HCT116 (cell line): ENCODE measurements at regions not wholly inside any gene's neighbourhood (a gene's known extent, or its start where the extent isn't known, plus 50 kb on each side); places are given as distances from the start of the nearest gene placed in this dataset.

Experiments used
- ATAC-seq: fragments of 200-7000 bp; cut with Tn5 transposase; 2 replicates; pipeline ENCODE4 v1.9.1; 2020; ENCODE audit warnings: mild to moderate bottlenecking, moderate library complexity
- BruUV-seq: library from RNA; stranded (reverse); fragments of 400-500 nt; replicated peaks from 2 replicates; lab custom pipeline; 2021; lab: Mats Ljungman, UMichigan
- CTCF ChIA-PET: fragments of 300-600 bp; sonication (Branson Sonifier 250); formaldehyde crosslinking; loops from one replicate; lab custom pipeline; 2021; ENCODE audit warnings: antibody characterized with exemption; lab: Charles Lee
- POLR2A ChIA-PET: fragments of 300-600, 350-600 bp; sonication (Branson Sonifier 250); formaldehyde crosslinking; loops from one replicate; lab custom pipeline; 2021; ENCODE audit warnings: antibody characterized with exemption; lab: Charles Lee
- RAD21 ChIA-PET, 2 experiments: fragments of 300-600 bp; sonication (Branson Sonifier 250); formaldehyde crosslinking; loops; one replicate each; lab custom pipeline; 2023; ENCODE audit warnings: low total read pairs in 2 of 2; ENCODE audit not compliant: uncharacterized antibody in 2 of 2, unreplicated experiment in 2 of 2, low non-redundant PET in 1 of 2; lab: Charles Lee
- DNase-seq: peaks from one replicate; pipeline ENCODE4 v3.0.0-alpha.2; 2010; ENCODE audit warnings: low read depth, low spot score
- H2AFZ ChIP-seq: fragments of 200-600 bp; shearing (Covaris generic), sonication (generic); 2 replicates; pipeline ENCODE4 v1.6.1; 2017; ENCODE audit warnings: low read depth, mixed run types, mixed read lengths, antibody characterized with exemption, low read length; ENCODE audit not compliant: poor library complexity, severe bottlenecking
- H3K27ac ChIP-seq: 2 replicates; pipeline ENCODE4 v1.5.1; 2012; ENCODE audit warnings: low read depth, low read length
- H3K27me3 ChIP-seq: fragments of 200-600 bp; sonication (generic); 2 replicates; pipeline ENCODE4 v1.6.1; 2016; ENCODE audit warnings: mixed run types, low read length, mixed read lengths; ENCODE audit not compliant: insufficient read depth
- H3K36me3 ChIP-seq, 2 experiments: fragments of 200-500 bp in 1 of 2; fragments of 200-600 bp in 1 of 2; sonication (Bioruptor generic) in 1 of 2; sonication (generic) in 1 of 2; 2 replicates each; pipeline versions ENCODE4 v1.5.1 to v1.6.1; 2014 to 2016; ENCODE audit warnings: low read length in 2 of 2, inconsistent platforms in 1 of 2, mixed read lengths in 1 of 2, mixed run types in 1 of 2; ENCODE audit not compliant: insufficient read depth in 2 of 2, control insufficient read depth in 1 of 2
- H3K4me1 ChIP-seq, 2 experiments: fragments of 200-600 bp in 1 of 2; sonication (generic) in 1 of 2; 2 replicates each; pipeline versions ENCODE4 v1.5.1 to v1.6.1; 2012 to 2017; ENCODE audit warnings: low read length in 2 of 2, inconsistent platforms in 1 of 2, mild to moderate bottlenecking in 1 of 2, mixed read lengths in 1 of 2, mixed run types in 1 of 2, moderate library complexity in 1 of 2; ENCODE audit not compliant: insufficient read depth in 2 of 2, control insufficient read depth in 1 of 2
- H3K4me2 ChIP-seq: fragments of 200-600 bp; sonication (generic); 2 replicates; pipeline ENCODE4 v1.6.1; 2017; ENCODE audit warnings: mixed run types, low read length, mixed read lengths
- H3K4me3 ChIP-seq, 2 experiments: fragments of 200-600 bp in 1 of 2; sonication (generic) in 1 of 2; replicated peaks in 1 of 2; 2 replicates each; pipeline ENCODE4 v1.5.1; 2011 to 2016; ENCODE audit warnings: low read length in 2 of 2, control low read depth in 1 of 2, low read depth in 1 of 2, mild to moderate bottlenecking in 1 of 2, mixed read lengths in 1 of 2, mixed run types in 1 of 2
- H3K79me2 ChIP-seq: fragments of 200-600 bp; sonication (generic); 2 replicates; pipeline ENCODE4 v1.6.1; 2017; ENCODE audit warnings: mild to moderate bottlenecking, mixed run types, low read length, moderate library complexity, mixed read lengths; ENCODE audit not compliant: insufficient read depth
- H3K9ac ChIP-seq: fragments of 200-600 bp; sonication (generic); 2 replicates; pipeline ENCODE4 v1.6.1; 2016; ENCODE audit warnings: low read length, mixed read lengths
- H3K9me2 ChIP-seq: fragments of 200-600 bp; sonication (generic), shearing (Covaris generic); 2 replicates; pipeline ENCODE4 v1.6.1; 2017; ENCODE audit warnings: mixed run types, mild to moderate bottlenecking, moderate library complexity; ENCODE audit not compliant: insufficient read depth
- H3K9me3 ChIP-seq, 2 experiments: fragments of 200-500 bp in 1 of 2; fragments of 200-600 bp in 1 of 2; sonication (Bioruptor generic) in 1 of 2; sonication (generic) in 1 of 2; 2 replicates each; pipeline ENCODE4 v1.6.1; 2014 to 2017; ENCODE audit warnings: low read length in 2 of 2, mixed read lengths in 2 of 2, inconsistent platforms in 1 of 2, low read depth in 1 of 2, mild to moderate bottlenecking in 1 of 2, mixed run types in 1 of 2, moderate library complexity in 1 of 2; ENCODE audit not compliant: control insufficient read depth in 1 of 2, insufficient read depth in 1 of 2
- H4K20me1 ChIP-seq: fragments of 200-600 bp; sonication (generic), shearing (Covaris generic); 2 replicates; pipeline ENCODE4 v1.6.1; 2017; ENCODE audit warnings: mixed run types, mild to moderate bottlenecking, moderate library complexity; ENCODE audit not compliant: insufficient read depth
- ATF3 ChIP-seq: IDR thresholded peaks from 2 replicates; pipeline ENCODE4 v1.6.1; 2012
- CBX3 ChIP-seq: IDR thresholded peaks from 2 replicates; pipeline ENCODE4 v1.6.1; 2012; ENCODE audit warnings: low read depth
- CEBPB ChIP-seq: IDR thresholded peaks from 2 replicates; pipeline ENCODE4 v1.6.1; 2012; ENCODE audit warnings: low read depth
- CTCF ChIP-seq, 3 experiments: fragments of 200-600 bp in 1 of 3; sonication (generic) in 1 of 3; IDR thresholded peaks in 2 of 3; conservative IDR thresholded peaks in 1 of 3; 2 replicates each; pipeline ENCODE4 v1.5.1; 2012 to 2017; ENCODE audit warnings: low read depth in 2 of 3, low read length in 2 of 3, antibody characterized with exemption in 1 of 3, borderline replicate concordance in 1 of 3, control low read depth in 1 of 3, mild to moderate bottlenecking in 1 of 3, mixed read lengths in 1 of 3, mixed run types in 1 of 3, moderate library complexity in 1 of 3; ENCODE audit not compliant: insufficient read depth in 1 of 3
- EGR1 ChIP-seq: IDR thresholded peaks from 2 replicates; pipeline ENCODE4 v1.6.1; 2012; ENCODE audit warnings: low read depth
- ELF1 ChIP-seq: IDR thresholded peaks from 2 replicates; pipeline ENCODE4 v1.6.1; 2012; ENCODE audit warnings: low read depth, borderline replicate concordance
- EZH2 ChIP-seq: fragments of 200-600 bp; sonication (generic); IDR thresholded peaks from 2 replicates; pipeline ENCODE4 v1.6.1; 2017; ENCODE audit warnings: antibody characterized with exemption, mixed run types
- MAX ChIP-seq: IDR thresholded peaks from 2 replicates; pipeline ENCODE4 v1.6.1; 2012
- POLR2A ChIP-seq: IDR thresholded peaks from 2 replicates; pipeline ENCODE4 v1.7.0; 2011; ENCODE audit warnings: borderline replicate concordance; ENCODE audit not compliant: insufficient read depth, insufficient read length; ENCODE audit errors: extremely low read depth
- POLR2AphosphoS5 ChIP-seq: IDR thresholded peaks from 2 replicates; pipeline ENCODE4 v1.6.1; 2011; ENCODE audit warnings: mild to moderate bottlenecking, low read depth, low read length, moderate library complexity
- RAD21 ChIP-seq: IDR thresholded peaks from 2 replicates; pipeline ENCODE4 v1.6.1; 2012; ENCODE audit warnings: low read depth, mild to moderate bottlenecking
- SIN3A ChIP-seq: IDR thresholded peaks from 2 replicates; pipeline ENCODE4 v1.6.1; 2012; ENCODE audit warnings: low read depth
- SRF ChIP-seq: IDR thresholded peaks from 2 replicates; pipeline ENCODE4 v1.6.1; 2012; ENCODE audit warnings: low read depth
- TCF7L2 ChIP-seq: IDR thresholded peaks from 2 replicates; pipeline ENCODE4 v1.7.0; 2011; ENCODE audit warnings: borderline replicate concordance, inconsistent platforms; ENCODE audit not compliant: insufficient read depth, insufficient read length; ENCODE audit errors: extremely low read depth
- YY1 ChIP-seq: IDR thresholded peaks from 2 replicates; pipeline ENCODE4 v1.6.1; 2011; ENCODE audit warnings: low read length, low read depth, moderate library complexity, mild to moderate bottlenecking; ENCODE audit not compliant: insufficient replicate concordance; ENCODE audit errors: extremely low read depth
- ZFX ChIP-seq: fragments of 450-650 bp; IDR thresholded peaks from 2 replicates; pipeline ENCODE4 v1.6.1; 2017
- ZNF274 ChIP-seq: fragments of 200-500 bp; sonication (Bioruptor generic); IDR thresholded peaks from 2 replicates; pipeline ENCODE4 v1.6.1; 2014; ENCODE audit warnings: mild to moderate bottlenecking, low read depth, low read length, inconsistent platforms
- intact Hi-C: fragments of 100-400 bp; cut with micrococcal nuclease; formaldehyde crosslinking; loops from 2 replicates; pipeline ENCODE4 v1.10.0; 2022

- intact Hi-C loops, result no loop called here
- Histone ChIP-seq H3K4me3 (no peak overlapping the region), H3K27me3 (no peaks in the 10 kb centered on the region), H3K4me1 (no peaks in the 10 kb centered on the region), H2AFZ (no peak overlapping the region), H3K9ac (no peak overlapping the region), H3K9me3 (no peaks in the 10 kb centered on the region), H3K9me2 (no peaks in the 10 kb centered on the region), H3K79me2 (no peaks in the 10 kb centered on the region), H4K20me1 (no peaks in the 10 kb centered on the region), H3K36me3 (no peaks in the 10 kb centered on the region), H3K4me2 (no peak overlapping the region), H3K27ac (no peak overlapping the region)
- DNase-seq (no peak), ATAC-seq (no peak)
- TF ChIP-seq MAX (no peak), EGR1 (no peak), CBX3 (no peak), ATF3 (no peak), ZNF274 (no peak), RAD21 (no peak), ELF1 (no peak), YY1 (no peak), ZFX (no peak), CEBPB (no peak), EZH2 (no peak), SIN3A (no peak), POLR2AphosphoS5 (no peak), SRF (no peak), TCF7L2 (no peak), POLR2A (no peak), CTCF (IDR thresholded peaks at IDR 0.05 in 2 of 3, conservative IDR thresholded peaks at IDR 0.05 in 1 of 3; ENCODE audit: borderline replicate concordance in 1 of 3, insufficient read depth in 1 of 3, low read depth in 2 of 3, low read length in 2 of 3) (no peak)
- CTCF ChIA-PET, result no interaction called here
- POLR2A ChIA-PET, result no interaction called here
- RAD21 ChIA-PET, result no interaction called here
- BruUV-seq, result no TSS peak
Measured at GRCh38 chr9:6126377-6126776, 89.2 kb upstream of the IL33 start.
